Ishikawa (cell line): ENCODE measurements at regions not wholly inside any gene's neighbourhood (a gene's known extent, or its start where the extent isn't known, plus 50 kb on each side); places are given as distances from the start of the nearest gene placed in this dataset.

Source experiments
- CEBPB ChIP-seq: IDR thresholded peaks from 2 replicates; pipeline ENCODE4 v1.6.1; 2012
- CREB1 ChIP-seq: IDR thresholded peaks from 2 replicates; pipeline ENCODE4 v1.6.1; 2012; ENCODE audit warnings: low read depth
- EGR1 ChIP-seq: IDR thresholded peaks from 2 replicates; pipeline ENCODE4 v1.6.1; 2012
- EP300 ChIP-seq: IDR thresholded peaks from 2 replicates; pipeline ENCODE4 v1.6.1; 2012; ENCODE audit warnings: borderline replicate concordance
- FOXM1 ChIP-seq: IDR thresholded peaks from 2 replicates; pipeline ENCODE4 v1.6.1; 2012; ENCODE audit warnings: low read depth, borderline replicate concordance
- NFIC ChIP-seq: IDR thresholded peaks from 2 replicates; pipeline ENCODE4 v1.6.1; 2012
- RAD21 ChIP-seq: IDR thresholded peaks from 2 replicates; pipeline ENCODE4 v1.6.1; 2012; ENCODE audit warnings: low read depth
- TAF1 ChIP-seq: IDR thresholded peaks from 2 replicates; pipeline ENCODE4 v1.6.1; 2012; ENCODE audit warnings: low read depth, mild to moderate bottlenecking
- TCF12 ChIP-seq: IDR thresholded peaks from 2 replicates; pipeline ENCODE4 v1.6.1; 2012; ENCODE audit warnings: low read depth
- TEAD4 ChIP-seq: IDR thresholded peaks from 2 replicates; pipeline ENCODE4 v1.6.1; 2012
- YY1 ChIP-seq: IDR thresholded peaks from 2 replicates; pipeline ENCODE4 v1.6.1; 2012; ENCODE audit warnings: low read depth
- ZBTB7A ChIP-seq: IDR thresholded peaks from 2 replicates; pipeline ENCODE4 v1.6.1; 2012; ENCODE audit warnings: low read depth
- TF ChIP-seq, protein P1 (sequence below): IDR thresholded peaks from 2 replicates; pipeline ENCODE4 v1.6.1; 2012; ENCODE audit warnings: low read depth, mild to moderate bottlenecking
- TF ChIP-seq, protein P2 (sequence below): IDR thresholded peaks from 2 replicates; pipeline ENCODE4 v1.6.1; 2012
- TF ChIP-seq, protein P3 (sequence below): IDR thresholded peaks from 2 replicates; pipeline ENCODE4 v1.6.1; 2012

DNA sequence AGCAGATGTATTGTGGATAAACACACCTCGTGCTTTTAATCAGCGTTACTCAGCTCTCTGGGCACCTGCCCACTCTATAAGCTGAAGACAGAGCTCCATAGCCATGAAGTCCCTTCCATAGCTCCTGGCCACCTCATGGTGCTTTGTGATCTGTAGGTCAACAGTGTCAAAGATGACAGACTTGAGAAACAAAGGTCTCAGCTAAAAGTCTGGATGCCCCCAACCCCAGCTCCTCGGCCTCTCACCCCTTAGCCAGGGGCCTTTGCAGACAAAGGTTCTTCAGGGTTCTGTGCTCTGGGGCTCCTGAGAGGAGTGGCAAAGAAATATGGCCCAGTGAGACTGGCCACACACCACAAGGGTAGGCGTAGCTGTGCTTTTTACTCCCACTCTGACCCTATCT is 168.6 kb downstream of the KLF13 start:
- TF ChIP-seq CREB1 (no peak), YY1 (no peak), FOXM1 (no peak), TEAD4 (no peak), CEBPB (no peak), RAD21 (no peak), TCF12 (no peak), NFIC (no peak), EP300 (no peak), EGR1 (no peak), TAF1 (no peak), ZBTB7A (no peak)
- TF ChIP-seq, protein P1, sequence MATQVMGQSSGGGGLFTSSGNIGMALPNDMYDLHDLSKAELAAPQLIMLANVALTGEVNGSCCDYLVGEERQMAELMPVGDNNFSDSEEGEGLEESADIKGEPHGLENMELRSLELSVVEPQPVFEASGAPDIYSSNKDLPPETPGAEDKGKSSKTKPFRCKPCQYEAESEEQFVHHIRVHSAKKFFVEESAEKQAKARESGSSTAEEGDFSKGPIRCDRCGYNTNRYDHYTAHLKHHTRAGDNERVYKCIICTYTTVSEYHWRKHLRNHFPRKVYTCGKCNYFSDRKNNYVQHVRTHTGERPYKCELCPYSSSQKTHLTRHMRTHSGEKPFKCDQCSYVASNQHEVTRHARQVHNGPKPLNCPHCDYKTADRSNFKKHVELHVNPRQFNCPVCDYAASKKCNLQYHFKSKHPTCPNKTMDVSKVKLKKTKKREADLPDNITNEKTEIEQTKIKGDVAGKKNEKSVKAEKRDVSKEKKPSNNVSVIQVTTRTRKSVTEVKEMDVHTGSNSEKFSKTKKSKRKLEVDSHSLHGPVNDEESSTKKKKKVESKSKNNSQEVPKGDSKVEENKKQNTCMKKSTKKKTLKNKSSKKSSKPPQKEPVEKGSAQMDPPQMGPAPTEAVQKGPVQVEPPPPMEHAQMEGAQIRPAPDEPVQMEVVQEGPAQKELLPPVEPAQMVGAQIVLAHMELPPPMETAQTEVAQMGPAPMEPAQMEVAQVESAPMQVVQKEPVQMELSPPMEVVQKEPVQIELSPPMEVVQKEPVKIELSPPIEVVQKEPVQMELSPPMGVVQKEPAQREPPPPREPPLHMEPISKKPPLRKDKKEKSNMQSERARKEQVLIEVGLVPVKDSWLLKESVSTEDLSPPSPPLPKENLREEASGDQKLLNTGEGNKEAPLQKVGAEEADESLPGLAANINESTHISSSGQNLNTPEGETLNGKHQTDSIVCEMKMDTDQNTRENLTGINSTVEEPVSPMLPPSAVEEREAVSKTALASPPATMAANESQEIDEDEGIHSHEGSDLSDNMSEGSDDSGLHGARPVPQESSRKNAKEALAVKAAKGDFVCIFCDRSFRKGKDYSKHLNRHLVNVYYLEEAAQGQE: no peak
- TF ChIP-seq, protein P2, sequence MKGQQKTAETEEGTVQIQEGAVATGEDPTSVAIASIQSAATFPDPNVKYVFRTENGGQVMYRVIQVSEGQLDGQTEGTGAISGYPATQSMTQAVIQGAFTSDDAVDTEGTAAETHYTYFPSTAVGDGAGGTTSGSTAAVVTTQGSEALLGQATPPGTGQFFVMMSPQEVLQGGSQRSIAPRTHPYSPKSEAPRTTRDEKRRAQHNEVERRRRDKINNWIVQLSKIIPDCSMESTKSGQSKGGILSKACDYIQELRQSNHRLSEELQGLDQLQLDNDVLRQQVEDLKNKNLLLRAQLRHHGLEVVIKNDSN: no peak
- TF ChIP-seq, protein P3, sequence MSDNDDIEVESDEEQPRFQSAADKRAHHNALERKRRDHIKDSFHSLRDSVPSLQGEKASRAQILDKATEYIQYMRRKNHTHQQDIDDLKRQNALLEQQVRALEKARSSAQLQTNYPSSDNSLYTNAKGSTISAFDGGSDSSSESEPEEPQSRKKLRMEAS: no peak

DNA sequence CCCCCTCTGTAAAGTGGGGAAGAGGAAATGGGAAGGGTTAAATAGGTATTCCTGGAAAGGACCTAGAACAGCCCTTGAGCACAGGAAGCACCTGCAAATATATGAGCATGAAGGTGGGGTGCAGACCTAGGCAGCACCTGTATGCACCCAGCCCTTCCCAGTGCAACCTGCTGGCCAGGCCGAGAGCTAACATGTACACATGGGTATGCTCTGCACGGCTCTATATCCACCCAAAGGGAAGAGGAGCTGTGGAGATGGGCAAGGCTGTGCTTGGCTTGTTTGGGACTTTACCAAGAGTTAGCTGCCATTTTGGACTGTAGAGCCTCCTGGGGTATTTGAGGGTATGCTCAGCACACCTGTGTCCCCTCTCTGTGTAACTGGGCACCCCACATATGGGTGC is 171.2 kb downstream of the KLF13 start:
- no peak for TF ChIP-seq EGR1

DNA sequence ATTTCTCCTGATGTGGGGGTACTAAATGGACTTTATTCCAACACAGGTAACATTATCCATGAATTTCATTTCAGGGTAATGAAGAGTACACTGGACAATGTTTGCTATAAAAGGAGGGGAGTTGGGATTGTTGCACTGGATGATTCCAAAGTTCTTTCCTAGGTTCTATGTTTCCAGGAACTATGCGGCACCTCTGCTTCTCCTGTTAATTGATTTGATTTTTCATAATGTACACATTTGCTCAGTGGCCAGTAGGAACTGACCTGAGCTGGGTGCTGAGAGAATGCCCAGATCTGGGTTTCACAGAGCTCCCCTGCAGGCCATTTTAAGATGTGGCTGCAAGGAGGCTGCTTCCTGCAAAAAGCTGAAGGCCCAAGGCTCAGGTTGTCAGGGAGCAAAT is 171.7 kb downstream of the KLF13 start:
- TF ChIP-seq TAF1: no peak
- no peak for TF ChIP-seq YY1
- no peak for TF ChIP-seq TEAD4
- TF ChIP-seq TCF12: no peak
- TF ChIP-seq, protein P2: no peak
- no peak for TF ChIP-seq CREB1
- TF ChIP-seq EGR1: no peak
- TF ChIP-seq, protein P3: no peak
- TF ChIP-seq CEBPB: no peak
- TF ChIP-seq RAD21: no peak

DNA sequence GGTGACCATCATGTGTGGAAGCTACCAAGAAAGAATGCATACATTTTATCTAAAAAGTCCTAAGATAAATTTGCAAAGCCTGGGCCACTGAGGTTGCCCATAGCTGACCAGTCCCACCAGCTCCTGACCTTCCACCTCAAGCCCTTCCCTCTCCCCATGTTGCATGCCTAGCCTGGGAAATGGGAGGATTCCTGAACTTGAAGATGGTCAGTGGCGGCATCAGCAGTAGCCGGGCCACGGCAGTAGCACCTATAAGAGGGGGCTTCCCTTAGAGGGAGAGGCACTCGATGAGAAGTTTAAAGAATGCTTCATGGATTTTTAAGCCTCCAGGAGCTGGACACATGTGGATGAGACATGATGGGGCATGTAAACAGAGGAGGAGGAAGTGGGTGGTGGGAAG is 172.1 kb downstream of the KLF13 start:
- TF ChIP-seq TCF12: no peak
- TF ChIP-seq, protein P2: no peak
- no peak for TF ChIP-seq CREB1
- no peak for TF ChIP-seq FOXM1
- TF ChIP-seq YY1: no peak
- no peak for TF ChIP-seq CEBPB

DNA sequence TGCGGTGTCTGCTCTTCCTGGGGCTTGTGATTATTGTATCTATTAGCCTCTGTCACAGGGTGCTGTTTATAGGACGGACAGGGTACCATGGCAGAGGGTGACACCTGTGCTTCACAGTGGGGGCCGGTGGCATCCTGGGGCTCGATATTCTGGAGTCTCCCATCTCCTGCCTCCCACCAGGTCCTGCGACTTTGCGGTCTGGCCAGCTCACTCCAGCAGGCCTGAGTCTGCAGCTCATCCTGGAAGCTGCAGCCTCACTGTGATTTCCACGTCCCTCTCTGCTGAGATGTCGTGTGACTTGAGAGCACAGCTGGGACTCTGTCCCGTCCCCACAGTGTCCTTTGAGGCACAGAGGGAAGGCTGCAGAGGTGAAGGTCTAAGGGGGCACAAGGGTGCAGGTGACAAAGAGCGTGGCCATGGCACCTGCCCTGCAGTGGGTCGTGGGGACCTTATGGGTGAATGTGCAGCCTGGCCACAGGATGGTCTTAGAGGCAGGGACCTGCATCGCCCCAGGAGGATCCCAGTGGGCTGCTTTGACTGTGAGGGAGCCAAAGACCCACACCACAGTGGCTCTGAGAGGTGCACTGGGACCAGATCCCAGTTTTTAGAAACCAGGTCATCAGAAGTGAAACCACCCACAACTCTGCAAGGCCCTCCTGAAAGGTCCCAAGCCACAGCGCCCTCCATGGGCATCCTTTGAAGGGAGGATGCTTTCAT is 172.8 kb downstream of the KLF13 start:
- TF ChIP-seq YY1: no peak
- TF ChIP-seq EP300: no peak
- TF ChIP-seq, protein P3: no peak
- no peak for TF ChIP-seq CREB1
- TF ChIP-seq RAD21: no peak
- no peak for TF ChIP-seq EGR1
- TF ChIP-seq, protein P1: no peak

DNA sequence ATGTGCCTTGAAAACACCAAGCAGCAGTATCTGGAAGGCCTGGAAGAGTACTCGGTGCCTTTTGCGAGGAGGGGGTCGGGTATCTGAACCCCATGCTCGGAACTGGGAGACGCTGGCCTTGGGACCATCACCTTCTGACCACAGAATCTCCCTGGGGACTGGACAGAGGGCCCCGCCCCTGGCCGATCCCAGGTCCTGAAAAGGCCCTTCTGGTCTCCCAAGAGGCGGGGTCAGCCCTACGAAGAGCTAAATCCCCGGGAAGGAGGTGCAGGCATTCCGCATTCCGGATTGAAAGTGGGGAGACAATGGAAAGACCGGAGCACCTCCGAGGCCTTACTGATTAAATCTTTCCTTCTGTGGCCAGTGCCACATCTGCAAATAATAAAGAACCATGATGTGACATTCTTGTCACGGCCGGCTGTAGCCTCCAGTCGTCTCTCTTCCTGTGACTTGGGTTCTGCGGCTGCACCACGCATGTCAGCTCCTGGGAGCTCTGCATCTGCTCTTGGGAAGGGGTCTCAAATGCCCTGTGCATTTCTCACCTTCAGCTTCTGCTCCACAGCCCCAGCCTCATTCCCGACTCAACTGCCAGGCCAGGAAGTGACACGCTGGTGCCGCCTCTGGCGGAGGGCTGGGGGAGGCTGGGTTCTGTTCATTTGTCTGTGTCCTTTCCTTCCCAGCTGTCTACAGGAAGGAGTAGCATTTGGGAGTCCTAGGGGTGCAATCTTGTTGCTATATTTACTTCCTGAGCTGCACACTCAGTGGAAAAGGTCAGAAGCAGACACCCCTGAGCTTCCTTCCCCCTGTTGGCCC is 173.5 kb downstream of the KLF13 start:
- TF ChIP-seq RAD21 (no peak), ZBTB7A (no peak)
